SK-N-SH (cell line): ENCODE measurements at regions not wholly inside any gene's neighbourhood (a gene's known extent, or its start where the extent isn't known, plus 50 kb on each side); places are given as distances from the start of the nearest gene placed in this dataset.

ENCODE experiments used
- CTCF ChIA-PET: fragments of 300-600, 350-600 bp; formaldehyde crosslinking; extraction: SDS; loops from one replicate; lab custom pipeline; 2021; lab: Yijun Ruan, JAX
- POLR2A ChIA-PET: fragments of 350-600 bp; sonication (Branson Sonifier 250); formaldehyde crosslinking; extraction: SDS; loops from one replicate; lab custom pipeline; 2020; ENCODE audit warnings: antibody characterized with exemption, inconsistent platforms; lab: Yijun Ruan, JAX
- DNase-seq: peaks from one replicate; pipeline ENCODE4 v3.0.0; 2012
- H2AFZ ChIP-seq: fragments of 200-600 bp; sonication (generic); 2 replicates; pipeline ENCODE4 v1.8.1; 2016; ENCODE audit warnings: antibody characterized with exemption, mild to moderate bottlenecking, low read depth
- H3F3A ChIP-seq: fragments of 200-600 bp; sonication (generic); replicated peaks from 2 replicates; pipeline ENCODE3; 2016; ENCODE audit warnings: antibody characterized with exemption, mild to moderate bottlenecking; ENCODE audit not compliant: insufficient read depth
- H3K27ac ChIP-seq, 2 experiments: fragments of 200-500 bp in 1 of 2; fragments of 200-600 bp in 1 of 2; sonication (Bioruptor generic) in 1 of 2; sonication (generic), shearing (Covaris generic) in 1 of 2; 2 replicates each; pipeline versions ENCODE4 v1.5.1 to v1.6.1; 2014 to 2016; ENCODE audit warnings: low read depth in 2 of 2, inconsistent platforms in 1 of 2, low read length in 1 of 2, mild to moderate bottlenecking in 1 of 2, mixed read lengths in 1 of 2
- H3K27me3 ChIP-seq: fragments of 200-600 bp; sonication (generic), shearing (Covaris generic); 2 replicates; pipeline ENCODE4 v1.6.1; 2016; ENCODE audit warnings: mixed run types; ENCODE audit not compliant: insufficient read depth
- H3K36me3 ChIP-seq, 2 experiments: fragments of 200-500 bp in 1 of 2; fragments of 200-600 bp in 1 of 2; sonication (Bioruptor generic) in 1 of 2; sonication (generic) in 1 of 2; replicated peaks in 1 of 2; 2 replicates each; pipeline versions ENCODE3 to v1.5.1; 2014 to 2016; ENCODE audit warnings: low read length in 1 of 2, mild to moderate bottlenecking in 1 of 2; ENCODE audit not compliant: insufficient read depth in 2 of 2, control insufficient read depth in 1 of 2
- H3K4me1 ChIP-seq, 2 experiments: fragments of 200-500 bp in 1 of 2; fragments of 200-600 bp in 1 of 2; sonication (Bioruptor generic) in 1 of 2; sonication (generic), shearing (Covaris generic) in 1 of 2; 2 replicates each; pipeline versions ENCODE4 v1.5.1 to v1.6.1; 2014 to 2016; ENCODE audit warnings: low read depth in 1 of 2, low read length in 1 of 2, mixed run types in 1 of 2; ENCODE audit not compliant: insufficient read depth in 2 of 2, control insufficient read depth in 1 of 2
- H3K4me2 ChIP-seq: fragments of 200-600 bp; sonication (generic), shearing (Covaris generic); 2 replicates; pipeline ENCODE4 v1.6.1; 2017; ENCODE audit warnings: mixed run types
- H3K4me3 ChIP-seq, 2 experiments: fragments of 200-500 bp in 1 of 2; fragments of 200-600 bp in 1 of 2; sonication (Bioruptor generic) in 1 of 2; sonication (generic), shearing (Covaris generic) in 1 of 2; 2 replicates each; pipeline versions ENCODE4 v1.5.1 to v1.8.1; 2014 to 2016; ENCODE audit warnings: low read depth in 2 of 2, inconsistent platforms in 1 of 2, low read length in 1 of 2, mild to moderate bottlenecking in 1 of 2, mixed read lengths in 1 of 2, moderate library complexity in 1 of 2
- H3K79me2 ChIP-seq: fragments of 200-600 bp; sonication (generic); 2 replicates; pipeline ENCODE4 v1.8.1; 2017; ENCODE audit warnings: mild to moderate bottlenecking; ENCODE audit not compliant: insufficient read depth
- H3K9ac ChIP-seq: fragments of 200-600 bp; sonication (generic); 2 replicates; pipeline ENCODE4 v1.6.1; 2017; ENCODE audit warnings: mixed run types
- H3K9me2 ChIP-seq: fragments of 200-600 bp; sonication (generic); 2 replicates; pipeline ENCODE4 v1.6.1; 2017; ENCODE audit warnings: mixed run types
- H3K9me3 ChIP-seq: fragments of 200-600 bp; sonication (generic); 2 replicates; pipeline ENCODE4 v1.6.1; 2017; ENCODE audit warnings: mixed run types, mild to moderate bottlenecking, moderate library complexity
- H4K20me1 ChIP-seq: fragments of 200-600 bp; sonication (generic); 2 replicates; pipeline ENCODE4 v1.6.1; 2017; ENCODE audit warnings: mild to moderate bottlenecking, mixed run types; ENCODE audit not compliant: insufficient read depth
- CHD2 ChIP-seq: fragments of 150-350 bp; IDR thresholded peaks from 2 replicates; pipeline ENCODE4 v1.6.1; 2018; ENCODE audit warnings: low read length; ENCODE audit not compliant: partially characterized antibody
- FOSL2 ChIP-seq: IDR thresholded peaks from 2 replicates; pipeline ENCODE4 v1.4.0; 2012; ENCODE audit warnings: low read depth, mild to moderate bottlenecking, moderate library complexity, borderline replicate concordance
- FOXM1 ChIP-seq: IDR thresholded peaks from 2 replicates; pipeline ENCODE4 v1.4.0; 2012; ENCODE audit warnings: low read depth, mild to moderate bottlenecking
- MEF2A ChIP-seq: IDR thresholded peaks from 2 replicates; pipeline ENCODE4 v1.4.0; 2012; ENCODE audit warnings: low read depth, borderline replicate concordance
- NFIC ChIP-seq: IDR thresholded peaks from 2 replicates; pipeline ENCODE4 v1.4.0; 2012; ENCODE audit warnings: borderline replicate concordance
- RCOR1 ChIP-seq: fragments of 150-350 bp; IDR thresholded peaks from 2 replicates; pipeline ENCODE4 v1.6.1; 2017; ENCODE audit warnings: antibody characterized with exemption, low read length
- RFX5 ChIP-seq: IDR thresholded peaks from 2 replicates; pipeline ENCODE4 v1.6.1; 2012; ENCODE audit warnings: mild to moderate bottlenecking, improper control_type of control experiment, low read length
- RXRA ChIP-seq: IDR thresholded peaks from 2 replicates; pipeline ENCODE4 v1.4.0; 2012; ENCODE audit warnings: low read depth, mild to moderate bottlenecking, borderline replicate concordance
- SIN3A ChIP-seq: IDR thresholded peaks from 2 replicates; pipeline ENCODE4 v1.6.1; 2012; ENCODE audit warnings: low read depth, mild to moderate bottlenecking, low read length, moderate library complexity, borderline replicate concordance
- TAF1 ChIP-seq: IDR thresholded peaks from 2 replicates; pipeline ENCODE4 v1.6.1; 2012; ENCODE audit warnings: low read depth, mild to moderate bottlenecking, low read length, moderate library complexity, borderline replicate concordance
- TEAD4 ChIP-seq: IDR thresholded peaks from 2 replicates; pipeline ENCODE4 v1.4.0; 2012; ENCODE audit warnings: mild to moderate bottlenecking, borderline replicate concordance; ENCODE audit not compliant: insufficient read depth
- YY1 ChIP-seq: IDR thresholded peaks from 2 replicates; pipeline ENCODE4 v1.4.0; 2012; ENCODE audit warnings: low read depth, mild to moderate bottlenecking
- WGBS: methylation state at CpG from one replicate; pipeline ENCODE4 v1.1.6; 2017; ENCODE audit warnings: low lambda C conversion rate; 5-methylcytosine and 5-hydroxymethylcytosine counted together
- TF ChIP-seq, protein P1 (sequence below): IDR thresholded peaks from 2 replicates; pipeline ENCODE4; 2012
- TF ChIP-seq, protein P2 (sequence below): IDR thresholded peaks from 2 replicates; pipeline ENCODE4 v1.4.0; 2012; ENCODE audit warnings: low read depth
- TF ChIP-seq, protein P3 (sequence below): IDR thresholded peaks from 2 replicates; pipeline ENCODE4 v1.6.1; 2012; ENCODE audit warnings: mild to moderate bottlenecking, low read depth, low read length, moderate library complexity

GRCh38 chr7:131148708-131149428, 178.8 kb upstream of the MKLN1 start:
- POLR2A ChIA-PET: no interaction called here
- CTCF ChIA-PET: no interaction called here
- no peaks in the 10 kb centered on the region for H3K9me3 ChIP-seq
- H3K27me3 ChIP-seq: no peaks in the 10 kb centered on the region
- no peaks in the 10 kb centered on the region for H3K79me2 ChIP-seq
- H4K20me1 ChIP-seq: no peaks in the 10 kb centered on the region
- no peak for DNase-seq
- H3K4me3 ChIP-seq: no peak overlapping the region
- no peak overlapping the region for H3K9ac ChIP-seq
- H3K36me3 ChIP-seq: no peaks in the 10 kb centered on the region
- H3K27ac ChIP-seq: no peak overlapping the region
- H3K4me2 ChIP-seq: no peak overlapping the region
- H3K9me2 ChIP-seq: no peaks in the 10 kb centered on the region
- TF ChIP-seq RXRA (no peak), CHD2 (no peak), SIN3A (no peak), FOSL2 (no peak), RFX5 (no peak), TAF1 (no peak), MEF2A (no peak), RCOR1 (no peak), TEAD4 (no peak), FOXM1 (no peak), YY1 (no peak), NFIC (no peak)
- TF ChIP-seq, protein P1, sequence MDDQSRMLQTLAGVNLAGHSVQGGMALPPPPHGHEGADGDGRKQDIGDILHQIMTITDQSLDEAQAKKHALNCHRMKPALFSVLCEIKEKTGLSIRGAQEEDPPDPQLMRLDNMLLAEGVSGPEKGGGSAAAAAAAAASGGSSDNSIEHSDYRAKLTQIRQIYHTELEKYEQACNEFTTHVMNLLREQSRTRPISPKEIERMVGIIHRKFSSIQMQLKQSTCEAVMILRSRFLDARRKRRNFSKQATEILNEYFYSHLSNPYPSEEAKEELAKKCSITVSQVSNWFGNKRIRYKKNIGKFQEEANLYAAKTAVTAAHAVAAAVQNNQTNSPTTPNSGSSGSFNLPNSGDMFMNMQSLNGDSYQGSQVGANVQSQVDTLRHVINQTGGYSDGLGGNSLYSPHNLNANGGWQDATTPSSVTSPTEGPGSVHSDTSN: no peak
- TF ChIP-seq, protein P2, sequence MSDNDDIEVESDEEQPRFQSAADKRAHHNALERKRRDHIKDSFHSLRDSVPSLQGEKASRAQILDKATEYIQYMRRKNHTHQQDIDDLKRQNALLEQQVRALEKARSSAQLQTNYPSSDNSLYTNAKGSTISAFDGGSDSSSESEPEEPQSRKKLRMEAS: no peak
- TF ChIP-seq, protein P3, sequence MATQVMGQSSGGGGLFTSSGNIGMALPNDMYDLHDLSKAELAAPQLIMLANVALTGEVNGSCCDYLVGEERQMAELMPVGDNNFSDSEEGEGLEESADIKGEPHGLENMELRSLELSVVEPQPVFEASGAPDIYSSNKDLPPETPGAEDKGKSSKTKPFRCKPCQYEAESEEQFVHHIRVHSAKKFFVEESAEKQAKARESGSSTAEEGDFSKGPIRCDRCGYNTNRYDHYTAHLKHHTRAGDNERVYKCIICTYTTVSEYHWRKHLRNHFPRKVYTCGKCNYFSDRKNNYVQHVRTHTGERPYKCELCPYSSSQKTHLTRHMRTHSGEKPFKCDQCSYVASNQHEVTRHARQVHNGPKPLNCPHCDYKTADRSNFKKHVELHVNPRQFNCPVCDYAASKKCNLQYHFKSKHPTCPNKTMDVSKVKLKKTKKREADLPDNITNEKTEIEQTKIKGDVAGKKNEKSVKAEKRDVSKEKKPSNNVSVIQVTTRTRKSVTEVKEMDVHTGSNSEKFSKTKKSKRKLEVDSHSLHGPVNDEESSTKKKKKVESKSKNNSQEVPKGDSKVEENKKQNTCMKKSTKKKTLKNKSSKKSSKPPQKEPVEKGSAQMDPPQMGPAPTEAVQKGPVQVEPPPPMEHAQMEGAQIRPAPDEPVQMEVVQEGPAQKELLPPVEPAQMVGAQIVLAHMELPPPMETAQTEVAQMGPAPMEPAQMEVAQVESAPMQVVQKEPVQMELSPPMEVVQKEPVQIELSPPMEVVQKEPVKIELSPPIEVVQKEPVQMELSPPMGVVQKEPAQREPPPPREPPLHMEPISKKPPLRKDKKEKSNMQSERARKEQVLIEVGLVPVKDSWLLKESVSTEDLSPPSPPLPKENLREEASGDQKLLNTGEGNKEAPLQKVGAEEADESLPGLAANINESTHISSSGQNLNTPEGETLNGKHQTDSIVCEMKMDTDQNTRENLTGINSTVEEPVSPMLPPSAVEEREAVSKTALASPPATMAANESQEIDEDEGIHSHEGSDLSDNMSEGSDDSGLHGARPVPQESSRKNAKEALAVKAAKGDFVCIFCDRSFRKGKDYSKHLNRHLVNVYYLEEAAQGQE: no peak
- 85% methylated on average over 10 of the region's 10 CpGs for WGBS
- peaks cover 7% of the 10 kb centered on the region for H3F3A ChIP-seq
- no peaks in the 10 kb centered on the region for H3K4me1 ChIP-seq
- H2AFZ ChIP-seq: no peak overlapping the region
